ENCODE measurements at regions not wholly inside any gene's neighbourhood (a gene's known extent, or its start where the extent isn't known, plus 50 kb on each side); places are given as distances from the start of the nearest gene placed in this dataset.

- DNase-seq (ENCODE audit: low read depth, low spot score): no peak
- TF ChIP-seq EGR1 (IDR thresholded peaks at IDR 0.05; ENCODE audit: low read depth) (no peak), CTCF (IDR thresholded peaks at IDR 0.05 in 2 of 3, conservative IDR thresholded peaks at IDR 0.05 in 1 of 3; ENCODE audit: borderline replicate concordance in 1 of 3, insufficient read depth in 1 of 3, low read depth in 2 of 3, low read length in 2 of 3) (no peak)
- Histone ChIP-seq H3K9ac (ENCODE audit: low read length) (no peak overlapping the region), H3K4me1 (ENCODE audit: control insufficient read depth in 1 of 2, insufficient read depth in 2 of 2, low read length in 2 of 2) (no peaks in the 10 kb centered on the region), H3K4me3 (replicated peaks in 1 of 2; ENCODE audit: low read depth in 1 of 2, low read length in 2 of 2) (no peak overlapping the region), H3K36me3 (ENCODE audit: control insufficient read depth in 1 of 2, insufficient read depth in 2 of 2, low read length in 2 of 2) (no peaks in the 10 kb centered on the region), H3K9me2 (ENCODE audit: insufficient read depth) (no peaks in the 10 kb centered on the region), H3K79me2 (ENCODE audit: insufficient read depth, low read length) (no peaks in the 10 kb centered on the region), H3K9me3 (ENCODE audit: control insufficient read depth in 1 of 2, insufficient read depth in 1 of 2, low read depth in 1 of 2, low read length in 2 of 2) (peaks cover 6 to 7% of the 10 kb centered on the region in 2 experiments; a peak in 2 of 4 replicates), H2AFZ (ENCODE audit: low read depth, low read length, poor library complexity, severe bottlenecking) (no peak overlapping the region), H3K4me2 (ENCODE audit: low read length) (no peak overlapping the region), H4K20me1 (ENCODE audit: insufficient read depth) (no peaks in the 10 kb centered on the region), H3K27me3 (ENCODE audit: insufficient read depth, low read length) (no peaks in the 10 kb centered on the region), H3K27ac (ENCODE audit: low read depth, low read length) (no peak overlapping the region)
- ChIA-PET POLR2A (no interaction called here), RAD21 (ENCODE audit: low non-redundant PET in 1 of 2, low total read pairs in 2 of 2, uncharacterized antibody in 2 of 2, unreplicated experiment in 2 of 2) (no interaction called here), CTCF (no interaction called here)
- intact Hi-C loops (cut with micrococcal nuclease): no loop called here
- no TSS peak for BruUV-seq (replicated peaks)
- ATAC-seq: no peak
Measured at GRCh38 chr5:155867522-155868088, 459.4 kb upstream of the SGCD start.

- Histone ChIP-seq H3K4me1 (ENCODE audit: control insufficient read depth in 1 of 2, insufficient read depth in 2 of 2, low read length in 2 of 2) (no peaks in the 10 kb centered on the region), H3K4me2 (ENCODE audit: low read length) (no peak overlapping the region), H3K9me2 (ENCODE audit: insufficient read depth) (no peaks in the 10 kb centered on the region), H3K27me3 (ENCODE audit: insufficient read depth, low read length) (no peaks in the 10 kb centered on the region), H3K36me3 (ENCODE audit: control insufficient read depth in 1 of 2, insufficient read depth in 2 of 2, low read length in 2 of 2) (no peaks in the 10 kb centered on the region), H2AFZ (ENCODE audit: low read depth, low read length, poor library complexity, severe bottlenecking) (no peak overlapping the region), H3K79me2 (ENCODE audit: insufficient read depth, low read length) (no peaks in the 10 kb centered on the region), H3K9ac (ENCODE audit: low read length) (no peak overlapping the region), H3K9me3 (ENCODE audit: control insufficient read depth in 1 of 2, insufficient read depth in 1 of 2, low read depth in 1 of 2, low read length in 2 of 2) (peaks cover 3 to 4% of the 10 kb centered on the region in 2 experiments; a peak in 2 of 4 replicates), H4K20me1 (ENCODE audit: insufficient read depth) (no peaks in the 10 kb centered on the region), H3K27ac (ENCODE audit: low read depth, low read length) (no peak overlapping the region), H3K4me3 (replicated peaks in 1 of 2; ENCODE audit: low read depth in 1 of 2, low read length in 2 of 2) (no peak overlapping the region)
- RAD21 ChIA-PET (ENCODE audit: low non-redundant PET in 1 of 2, low total read pairs in 2 of 2, uncharacterized antibody in 2 of 2, unreplicated experiment in 2 of 2): no interaction called here
- no TSS peak for BruUV-seq (replicated peaks)
- ATAC-seq: no peak
- POLR2A ChIA-PET: no interaction called here
- intact Hi-C loops (cut with micrococcal nuclease): no loop called here
- CTCF ChIA-PET: no interaction called here
- DNase-seq (ENCODE audit: low read depth, low spot score): no peak
- TF ChIP-seq ZNF274 (IDR thresholded peaks at IDR 0.05; ENCODE audit: low read depth, low read length): no peak
- TF ChIP-seq SP1 (IDR thresholded peaks at IDR 0.05; ENCODE audit: low read depth): no peak
- TF ChIP-seq REST (IDR thresholded peaks at IDR 0.05; ENCODE audit: low read depth): no peak
- no peak for TF ChIP-seq CTCF (IDR thresholded peaks at IDR 0.05 in 2 of 3, conservative IDR thresholded peaks at IDR 0.05 in 1 of 3; ENCODE audit: borderline replicate concordance in 1 of 3, insufficient read depth in 1 of 3, low read depth in 2 of 3, low read length in 2 of 3)
- TF ChIP-seq EZH2 (IDR thresholded peaks at IDR 0.05): no peak
- TF ChIP-seq SRF (IDR thresholded peaks at IDR 0.05; ENCODE audit: low read depth): no peak
- TF ChIP-seq RAD21 (IDR thresholded peaks at IDR 0.05; ENCODE audit: low read depth): no peak
- TF ChIP-seq TCF7L2 (IDR thresholded peaks at IDR 0.05; ENCODE audit: borderline replicate concordance, extremely low read depth, insufficient read depth, insufficient read length): no peak
- no peak for TF ChIP-seq POLR2A (IDR thresholded peaks at IDR 0.05; ENCODE audit: borderline replicate concordance, extremely low read depth, insufficient read depth, insufficient read length)
- no peak for TF ChIP-seq FOSL1 (IDR thresholded peaks at IDR 0.05; ENCODE audit: low read depth)
Measured at GRCh38 chr5:155870636-155871035, 456.3 kb upstream of the SGCD start.
